ENCODE measurements at regions not wholly inside any gene's neighbourhood (a gene's known extent, or its start where the extent isn't known, plus 50 kb on each side); places are given as distances from the start of the nearest gene placed in this dataset.
"Not testable (repeated sequence)": the region's sequence is repeated elsewhere in the genome, so short reads cannot be mapped to it uniquely, and the experiment has no call there.

GRCh38 chr4:4004036-4004435 is 222.7 kb downstream of the OTOP1 start:
- H3K27ac Mint-ChIP-seq; DNase-seq; H3K36me3 ChIP-seq (ENCODE audit: control insufficient read depth in 2 of 2, extremely low read depth in 1 of 2, insufficient read depth in 1 of 2, low read length in 1 of 2); H3K4me1 ChIP-seq (ENCODE audit: control insufficient read depth in 1 of 2, extremely low read depth in 1 of 2, insufficient read depth in 2 of 2, low read length in 2 of 2); H3K4me3 ChIP-seq (ENCODE audit: control insufficient read depth in 1 of 2, extremely low read depth in 1 of 2, low read length in 1 of 2); H3K9me3 Mint-ChIP-seq; H3K9me3 ChIP-seq; H3K27ac ChIP-seq (ENCODE audit: low read length); CTCF ChIA-PET; POLR2A ChIA-PET; H3K36me3 Mint-ChIP-seq; H3K4me3 Mint-ChIP-seq; H3K4me1 Mint-ChIP-seq; H3K27me3 ChIP-seq (replicated peaks in 1 of 2; ENCODE audit: control insufficient read depth in 2 of 2, extremely low read depth in 1 of 2, insufficient read depth in 2 of 2, low read length in 1 of 2); ATAC-seq (replicated peaks in 1 of 4); H3K27me3 Mint-ChIP-seq: not testable (repeated sequence)
- 52% methylated on average over 2 of the region's 5 CpGs for WGBS (ENCODE audit: insufficient coverage)

- DNase-seq; H3K27ac ChIP-seq (ENCODE audit: low read length); H3K4me1 Mint-ChIP-seq; H3K9me3 ChIP-seq; H3K27me3 ChIP-seq (replicated peaks in 1 of 2; ENCODE audit: control insufficient read depth in 2 of 2, extremely low read depth in 1 of 2, insufficient read depth in 2 of 2, low read length in 1 of 2); H3K27me3 Mint-ChIP-seq; H3K4me3 Mint-ChIP-seq; H3K36me3 ChIP-seq (ENCODE audit: control insufficient read depth in 2 of 2, extremely low read depth in 1 of 2, insufficient read depth in 1 of 2, low read length in 1 of 2); H3K4me1 ChIP-seq (ENCODE audit: control insufficient read depth in 1 of 2, extremely low read depth in 1 of 2, insufficient read depth in 2 of 2, low read length in 2 of 2); H3K9me3 Mint-ChIP-seq; H3K27ac Mint-ChIP-seq; ATAC-seq (replicated peaks in 1 of 4); H3K4me3 ChIP-seq (ENCODE audit: control insufficient read depth in 1 of 2, extremely low read depth in 1 of 2, low read length in 1 of 2); H3K36me3 Mint-ChIP-seq: not testable (repeated sequence)
- WGBS (ENCODE audit: insufficient coverage) = 76% methylated on average over 6 of the region's 10 CpGs
- POLR2A ChIA-PET = interaction anchor here in 1 of 2 donors (0.6 kb wide), 1 partner anchor 95 kb away, joined by 3 read pairs; no protein-coding TSS in a partner anchor
- CTCF ChIA-PET = interaction anchor here in 1 of 2 donors (0.7 kb wide), 1 partner anchor 12 kb away, joined by 3 read pairs; no protein-coding TSS in a partner anchor
Observed at GRCh38 chr4:4004702-4005101, 222.0 kb downstream of the OTOP1 start.

- CTCF ChIA-PET; H3K9me3 Mint-ChIP-seq; DNase-seq; H3K4me3 Mint-ChIP-seq; H3K36me3 ChIP-seq (ENCODE audit: control insufficient read depth in 2 of 2, extremely low read depth in 1 of 2, insufficient read depth in 1 of 2, low read length in 1 of 2); H3K27ac ChIP-seq (ENCODE audit: low read length); H3K4me1 ChIP-seq (ENCODE audit: control insufficient read depth in 1 of 2, extremely low read depth in 1 of 2, insufficient read depth in 2 of 2, low read length in 2 of 2); H3K4me3 ChIP-seq (ENCODE audit: control insufficient read depth in 1 of 2, extremely low read depth in 1 of 2, low read length in 1 of 2); H3K36me3 Mint-ChIP-seq; H3K27ac Mint-ChIP-seq; H3K27me3 ChIP-seq (replicated peaks in 1 of 2; ENCODE audit: control insufficient read depth in 2 of 2, extremely low read depth in 1 of 2, insufficient read depth in 2 of 2, low read length in 1 of 2); ATAC-seq (replicated peaks in 1 of 4); H3K9me3 ChIP-seq; H3K4me1 Mint-ChIP-seq; POLR2A ChIA-PET: not testable (repeated sequence)
- 66% methylated on average over 4 of the region's 11 CpGs for WGBS (ENCODE audit: insufficient coverage)
- peaks cover 2 to 13% of the 10 kb centered on the region in 2 donors for H3K27me3 Mint-ChIP-seq
Observed at GRCh38 chr4:4006356-4006755, 220.4 kb downstream of the OTOP1 start.

- POLR2A ChIA-PET; H3K27ac ChIP-seq (ENCODE audit: low read length); H3K27me3 ChIP-seq (replicated peaks in 1 of 2; ENCODE audit: control insufficient read depth in 2 of 2, extremely low read depth in 1 of 2, insufficient read depth in 2 of 2, low read length in 1 of 2); H3K36me3 ChIP-seq (ENCODE audit: control insufficient read depth in 2 of 2, extremely low read depth in 1 of 2, insufficient read depth in 1 of 2, low read length in 1 of 2); DNase-seq; H3K4me3 Mint-ChIP-seq; H3K27ac Mint-ChIP-seq; H3K9me3 Mint-ChIP-seq; ATAC-seq (replicated peaks in 1 of 4); H3K4me1 ChIP-seq (ENCODE audit: control insufficient read depth in 1 of 2, extremely low read depth in 1 of 2, insufficient read depth in 2 of 2, low read length in 2 of 2); H3K9me3 ChIP-seq; H3K4me3 ChIP-seq (ENCODE audit: control insufficient read depth in 1 of 2, extremely low read depth in 1 of 2, low read length in 1 of 2); H3K4me1 Mint-ChIP-seq; H3K36me3 Mint-ChIP-seq; CTCF ChIA-PET: not testable (repeated sequence)
- H3K27me3 Mint-ChIP-seq = peaks cover 17 to 22% of the 10 kb centered on the region in 2 donors
- WGBS (ENCODE audit: insufficient coverage) = 75% methylated on average over 3 of the region's 7 CpGs
Observed at GRCh38 chr4:4019071-4019470, 207.7 kb downstream of the OTOP1 start.

GRCh38 chr4:4021161-4021560 is 205.6 kb downstream of the OTOP1 start:
- H3K4me3 ChIP-seq (ENCODE audit: control insufficient read depth in 1 of 2, extremely low read depth in 1 of 2, low read length in 1 of 2); H3K27me3 ChIP-seq (replicated peaks in 1 of 2; ENCODE audit: control insufficient read depth in 2 of 2, extremely low read depth in 1 of 2, insufficient read depth in 2 of 2, low read length in 1 of 2); H3K36me3 Mint-ChIP-seq; H3K4me3 Mint-ChIP-seq; CTCF ChIA-PET; H3K4me1 ChIP-seq (ENCODE audit: control insufficient read depth in 1 of 2, extremely low read depth in 1 of 2, insufficient read depth in 2 of 2, low read length in 2 of 2); H3K9me3 ChIP-seq; H3K36me3 ChIP-seq (ENCODE audit: control insufficient read depth in 2 of 2, extremely low read depth in 1 of 2, insufficient read depth in 1 of 2, low read length in 1 of 2); H3K27ac Mint-ChIP-seq; POLR2A ChIA-PET; H3K27ac ChIP-seq (ENCODE audit: low read length); ATAC-seq (replicated peaks in 1 of 4); H3K4me1 Mint-ChIP-seq; H3K9me3 Mint-ChIP-seq; DNase-seq: not testable (repeated sequence)
- H3K27me3 Mint-ChIP-seq = peaks cover 21 to 27% of the 10 kb centered on the region in 2 donors
- WGBS (ENCODE audit: insufficient coverage) = no CpG with 5 or more reads among the region's 15 CpGs

- H3K36me3 ChIP-seq (ENCODE audit: control insufficient read depth in 2 of 2, extremely low read depth in 1 of 2, insufficient read depth in 1 of 2, low read length in 1 of 2); H3K36me3 Mint-ChIP-seq; H3K9me3 Mint-ChIP-seq; H3K4me1 ChIP-seq (ENCODE audit: control insufficient read depth in 1 of 2, extremely low read depth in 1 of 2, insufficient read depth in 2 of 2, low read length in 2 of 2); H3K4me3 ChIP-seq (ENCODE audit: control insufficient read depth in 1 of 2, extremely low read depth in 1 of 2, low read length in 1 of 2); CTCF ChIA-PET; H3K27ac Mint-ChIP-seq; ATAC-seq (replicated peaks in 1 of 4); H3K4me1 Mint-ChIP-seq; H3K9me3 ChIP-seq; DNase-seq; POLR2A ChIA-PET; H3K4me3 Mint-ChIP-seq; H3K27ac ChIP-seq (ENCODE audit: low read length); H3K27me3 ChIP-seq (replicated peaks in 1 of 2; ENCODE audit: control insufficient read depth in 2 of 2, extremely low read depth in 1 of 2, insufficient read depth in 2 of 2, low read length in 1 of 2): not testable (repeated sequence)
- WGBS (ENCODE audit: insufficient coverage) = no CpG with 5 or more reads among the region's 4 CpGs
- peaks cover 14 to 16% of the 10 kb centered on the region in 2 donors for H3K27me3 Mint-ChIP-seq
Observed at GRCh38 chr4:4026708-4027107, 200.0 kb downstream of the OTOP1 start.

- WGBS (ENCODE audit: insufficient coverage) = 77% methylated on average over 2 of the region's 3 CpGs
Observed at GRCh38 chr4:4028752-4029151, 198.0 kb downstream of the OTOP1 start.

More at GRCh38 chr4:4028752-4029151, 198.0 kb downstream of the OTOP1 start:
- H3K4me1 Mint-ChIP-seq; ATAC-seq (replicated peaks in 1 of 4); H3K4me1 ChIP-seq (ENCODE audit: control insufficient read depth in 1 of 2, extremely low read depth in 1 of 2, insufficient read depth in 2 of 2, low read length in 2 of 2); POLR2A ChIA-PET; DNase-seq; H3K36me3 Mint-ChIP-seq; H3K36me3 ChIP-seq (ENCODE audit: control insufficient read depth in 2 of 2, extremely low read depth in 1 of 2, insufficient read depth in 1 of 2, low read length in 1 of 2); H3K27me3 ChIP-seq (replicated peaks in 1 of 2; ENCODE audit: control insufficient read depth in 2 of 2, extremely low read depth in 1 of 2, insufficient read depth in 2 of 2, low read length in 1 of 2); H3K9me3 Mint-ChIP-seq; H3K4me3 ChIP-seq (ENCODE audit: control insufficient read depth in 1 of 2, extremely low read depth in 1 of 2, low read length in 1 of 2); H3K27ac Mint-ChIP-seq; H3K27ac ChIP-seq (ENCODE audit: low read length); CTCF ChIA-PET; H3K4me3 Mint-ChIP-seq; H3K9me3 ChIP-seq: not testable (repeated sequence)
- H3K27me3 Mint-ChIP-seq = peaks cover 14% of the 10 kb centered on the region in 2 donors
